ENCODE measurements at regions not wholly inside any gene's neighbourhood (a gene's known extent, or its start where the extent isn't known, plus 50 kb on each side); places are given as distances from the start of the nearest gene placed in this dataset.

- CTCF ChIA-PET, result no interaction called here
- BruUV-seq (replicated peaks), result no TSS peak
Observed at GRCh38 chr7:94245500-94245899, 149.2 kb upstream of the COL1A2 start.

GRCh38 chr7:94247970-94248369, 146.7 kb upstream of the COL1A2 start:
- Histone ChIP-seq H3K79me2 (ENCODE audit: low read length) (no peaks in the 10 kb centered on the region), H3K9me2 (replicated peaks; ENCODE audit: low read length) (no peaks in the 10 kb centered on the region), H3K4me2 (ENCODE audit: low read length) (no peak overlapping the region), H2AFZ (ENCODE audit: low read length) (no peak overlapping the region), H3K4me1 (ENCODE audit: insufficient read depth, low read length) (peaks cover 9% of the 10 kb centered on the region), H3K27me3 (ENCODE audit: low read length) (0 out of 2 replicates have a peak, but pooled peaks cover 4% of the 10 kb centered on the region), H3K4me3 (ENCODE audit: low read length) (no peak overlapping the region), H3K9ac (ENCODE audit: low read length) (no peak overlapping the region), H3K36me3 (ENCODE audit: low read depth, low read length) (no peaks in the 10 kb centered on the region), H3K9me3 (ENCODE audit: low read length) (no peaks in the 10 kb centered on the region), H3F3A (ENCODE audit: low read length, unreplicated experiment) (no peaks in the 10 kb centered on the region), H3K27ac (ENCODE audit: low read length) (no peak overlapping the region), H4K20me1 (ENCODE audit: low read length) (no peaks in the 10 kb centered on the region)
- ATAC-seq (no peak), DNase-seq (no peak)
- no peak for TF ChIP-seq EZH2 (IDR thresholded peaks at IDR 0.05; ENCODE audit: low read length, unreplicated experiment)
- TF ChIP-seq EZH2phosphoT487 (IDR thresholded peaks at IDR 0.05; ENCODE audit: borderline replicate concordance, low read length), result no peak
- TF ChIP-seq CTCF (conservative IDR thresholded peaks at IDR 0.05; ENCODE audit: low read depth, low read length), result no peak
- ChIA-PET CTCF (no interaction called here), POLR2A (ENCODE audit: unreplicated experiment) (no interaction called here)
- intact Hi-C loops (cut with micrococcal nuclease), result loop anchor here (10.0 kb wide), 1 partner anchor 63 kb away; no protein-coding TSS in a partner anchor
- BruUV-seq (replicated peaks), result no TSS peak

More at GRCh38 chr7:94245500-94245899, 149.2 kb upstream of the COL1A2 start:
- intact Hi-C loops (cut with micrococcal nuclease), result loop anchor here (10.0 kb wide), 1 partner anchor 61 kb away; no protein-coding TSS in a partner anchor
- no peak overlapping the region for H3K4me2 ChIP-seq (ENCODE audit: low read length)
- no peaks in the 10 kb centered on the region for H3K79me2 ChIP-seq (ENCODE audit: low read length)
- H3K4me1 ChIP-seq (ENCODE audit: insufficient read depth, low read length), result peaks cover 9% of the 10 kb centered on the region
- no peak overlapping the region for H3K9ac ChIP-seq (ENCODE audit: low read length)
- H3K36me3 ChIP-seq (ENCODE audit: low read depth, low read length), result no peaks in the 10 kb centered on the region
- no peaks in the 10 kb centered on the region for H3K9me2 ChIP-seq (replicated peaks; ENCODE audit: low read length)
- H3K27me3 ChIP-seq (ENCODE audit: low read length), result 0 out of 2 replicates have a peak, but pooled peaks cover 4% of the 10 kb centered on the region
- TF ChIP-seq EZH2 (IDR thresholded peaks at IDR 0.05; ENCODE audit: low read length, unreplicated experiment) (no peak), EZH2phosphoT487 (IDR thresholded peaks at IDR 0.05; ENCODE audit: borderline replicate concordance, low read length) (no peak), CTCF (conservative IDR thresholded peaks at IDR 0.05; ENCODE audit: low read depth, low read length) (no peak)
- POLR2A ChIA-PET (ENCODE audit: unreplicated experiment), result no interaction called here
- no peaks in the 10 kb centered on the region for H3F3A ChIP-seq (ENCODE audit: low read length, unreplicated experiment)
- H3K4me3 ChIP-seq (ENCODE audit: low read length), result no peak overlapping the region
- no peak overlapping the region for H2AFZ ChIP-seq (ENCODE audit: low read length)
- no peaks in the 10 kb centered on the region for H4K20me1 ChIP-seq (ENCODE audit: low read length)
- no peak for DNase-seq
- ATAC-seq, result no peak
- H3K27ac ChIP-seq (ENCODE audit: low read length), result no peak overlapping the region
- H3K9me3 ChIP-seq (ENCODE audit: low read length), result no peaks in the 10 kb centered on the region

- Histone ChIP-seq H3K27me3 (ENCODE audit: low read length) (0 out of 2 replicates have a peak, but pooled peaks cover 7% of the 10 kb centered on the region), H3K9me3 (ENCODE audit: low read length) (no peaks in the 10 kb centered on the region), H3K36me3 (ENCODE audit: low read depth, low read length) (no peaks in the 10 kb centered on the region), H3K9me2 (replicated peaks; ENCODE audit: low read length) (no peaks in the 10 kb centered on the region), H3F3A (ENCODE audit: low read length, unreplicated experiment) (no peaks in the 10 kb centered on the region), H3K4me2 (ENCODE audit: low read length) (no peak overlapping the region), H3K9ac (ENCODE audit: low read length) (no peak overlapping the region), H4K20me1 (ENCODE audit: low read length) (no peaks in the 10 kb centered on the region), H3K4me3 (ENCODE audit: low read length) (no peak overlapping the region), H3K4me1 (ENCODE audit: insufficient read depth, low read length) (peaks cover 7% of the 10 kb centered on the region), H3K79me2 (ENCODE audit: low read length) (no peaks in the 10 kb centered on the region), H3K27ac (ENCODE audit: low read length) (no peak overlapping the region), H2AFZ (ENCODE audit: low read length) (no peak overlapping the region)
- TF ChIP-seq EZH2phosphoT487 (IDR thresholded peaks at IDR 0.05; ENCODE audit: borderline replicate concordance, low read length), result no peak
- no peak for TF ChIP-seq EZH2 (IDR thresholded peaks at IDR 0.05; ENCODE audit: low read length, unreplicated experiment)
- no peak for TF ChIP-seq CTCF (conservative IDR thresholded peaks at IDR 0.05; ENCODE audit: low read depth, low read length)
- CTCF ChIA-PET, result no interaction called here
- DNase-seq (no peak), ATAC-seq (no peak)
- POLR2A ChIA-PET (ENCODE audit: unreplicated experiment), result no interaction called here
- intact Hi-C loops (cut with micrococcal nuclease), result loop anchor here (10.0 kb wide), 1 partner anchor 65 kb away; no protein-coding TSS in a partner anchor
- BruUV-seq (replicated peaks), result no TSS peak
Observed at GRCh38 chr7:94249631-94250030, 145.1 kb upstream of the COL1A2 start.
